GM04503 (cell line): ENCODE measurements at regions not wholly inside any gene's neighbourhood (a gene's known extent, or its start where the extent isn't known, plus 50 kb on each side); places are given as distances from the start of the nearest gene placed in this dataset.

Experiments used
- DNase-seq: peaks from one replicate; pipeline ENCODE4 v3.0.0-alpha.2; 2012; ENCODE audit warnings: low read depth

GRCh38 chr3:99366663-99367429 lies 271.5 kb upstream of the COL8A1 start:
- no peak for DNase-seq

GRCh38 chr3:99365979-99366378 lies 272.4 kb upstream of the COL8A1 start:
- no peak for DNase-seq

GRCh38 chr3:99365396-99365795 lies 273.0 kb upstream of the COL8A1 start:
- DNase-seq = no peak

- DNase-seq = peak; percentile 63
These were observed 281.3 kb upstream of the COL8A1 start for GRCh38 chr3:99357131-99357530.

- DNase-seq = peak; percentile 66
These were observed 281.7 kb upstream of the COL8A1 start for GRCh38 chr3:99356696-99357095.

- no peak for DNase-seq
These were observed 282.9 kb upstream of the COL8A1 start for GRCh38 chr3:99355465-99355864.

- no peak for DNase-seq
These were observed 285.6 kb upstream of the COL8A1 start for GRCh38 chr3:99352811-99353210.

GRCh38 chr3:99351122-99351521 lies 287.3 kb upstream of the COL8A1 start:
- no peak for DNase-seq

- no peak for DNase-seq
These were observed 289.9 kb upstream of the COL8A1 start for GRCh38 chr3:99348451-99348850.

GRCh38 chr3:99344216-99344615 lies 294.2 kb upstream of the COL8A1 start:
- no peak for DNase-seq

GRCh38 chr3:99342383-99342782 lies 296.0 kb upstream of the COL8A1 start:
- DNase-seq = no peak

GRCh38 chr3:99339222-99339621 lies 299.2 kb upstream of the COL8A1 start:
- no peak for DNase-seq

- no peak for DNase-seq
These were observed 305.7 kb upstream of the COL8A1 start for GRCh38 chr3:99332718-99333117.

- no peak for DNase-seq
These were observed 306.1 kb upstream of the COL8A1 start for GRCh38 chr3:99332276-99332675.

- no peak for DNase-seq
These were observed 307.4 kb upstream of the COL8A1 start for GRCh38 chr3:99330924-99331532.

- DNase-seq = no peak
These were observed 308.1 kb upstream of the COL8A1 start for GRCh38 chr3:99330281-99330680.

GRCh38 chr3:99325402-99325801 lies 313.0 kb upstream of the COL8A1 start:
- DNase-seq = no peak

GRCh38 chr3:99324636-99325203 lies 313.7 kb upstream of the COL8A1 start:
- no peak for DNase-seq

- no peak for DNase-seq
These were observed 314.5 kb upstream of the COL8A1 start for GRCh38 chr3:99323940-99324339.

GRCh38 chr3:99322551-99322950 lies 315.8 kb upstream of the COL8A1 start:
- DNase-seq = no peak

- no peak for DNase-seq
These were observed 317.1 kb upstream of the COL8A1 start for GRCh38 chr3:99321261-99321660.

- DNase-seq = peak; percentile 92
These were observed 318.4 kb upstream of the COL8A1 start for GRCh38 chr3:99319961-99320360.

GRCh38 chr3:99319450-99319849 lies 318.9 kb upstream of the COL8A1 start:
- DNase-seq = peak; percentile 53

- DNase-seq = no peak
These were observed 321.2 kb upstream of the COL8A1 start for GRCh38 chr3:99317201-99317600.
